ENCODE measurements at regions not wholly inside any gene's neighbourhood (a gene's known extent, or its start where the extent isn't known, plus 50 kb on each side); places are given as distances from the start of the nearest gene placed in this dataset.
"Not testable (repeated sequence)": the region's sequence is repeated elsewhere in the genome, so short reads cannot be mapped to it uniquely, and the experiment has no call there.

DNA sequence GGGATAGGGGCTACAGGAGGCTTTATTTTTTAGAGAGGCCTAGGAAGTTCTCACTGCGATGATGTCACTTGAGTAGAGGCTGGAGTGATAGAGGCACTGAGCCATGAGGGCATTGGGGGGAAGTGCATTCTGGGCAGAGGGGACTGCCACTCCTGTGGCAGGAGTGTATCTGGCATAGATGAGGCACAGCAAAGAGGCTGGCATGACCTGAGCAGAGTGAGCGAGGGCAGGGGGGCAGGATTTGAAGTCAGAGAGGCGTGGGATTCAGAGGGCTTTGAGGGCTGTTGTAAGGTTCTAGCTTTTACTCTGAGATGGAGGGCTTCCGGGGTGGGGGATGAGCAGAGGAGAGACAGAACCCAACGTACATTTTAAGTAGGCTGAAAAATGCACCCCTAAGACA lies 91.9 kb upstream of the SH3PXD2B start:
- DNase-seq, result no peak

DNA sequence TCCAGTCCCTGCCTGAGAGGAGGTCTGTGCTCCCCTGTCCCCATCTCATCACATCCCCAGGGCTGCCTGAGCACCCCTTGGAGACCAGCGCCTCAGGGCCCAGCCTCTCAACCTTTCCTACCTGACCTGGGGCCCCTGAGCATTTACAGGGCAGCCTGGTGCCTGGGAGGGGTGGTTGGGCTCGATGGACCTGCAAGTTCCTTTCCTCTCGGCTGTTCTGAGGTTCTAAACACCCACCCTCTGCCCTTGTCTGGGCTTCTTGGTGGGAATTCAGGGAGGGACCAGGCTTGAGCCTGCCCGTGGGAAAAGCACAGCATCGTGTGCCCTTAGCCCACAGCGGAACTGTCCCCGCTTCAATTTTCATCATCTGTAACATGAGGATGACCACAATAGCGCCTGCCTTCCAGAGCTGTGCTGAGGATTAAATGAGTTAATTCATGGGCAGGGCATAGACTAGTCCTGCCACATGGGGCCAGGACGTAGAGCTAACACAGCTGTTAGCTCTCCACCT lies 91.0 kb upstream of the SH3PXD2B start:
- no peak for DNase-seq

DNA sequence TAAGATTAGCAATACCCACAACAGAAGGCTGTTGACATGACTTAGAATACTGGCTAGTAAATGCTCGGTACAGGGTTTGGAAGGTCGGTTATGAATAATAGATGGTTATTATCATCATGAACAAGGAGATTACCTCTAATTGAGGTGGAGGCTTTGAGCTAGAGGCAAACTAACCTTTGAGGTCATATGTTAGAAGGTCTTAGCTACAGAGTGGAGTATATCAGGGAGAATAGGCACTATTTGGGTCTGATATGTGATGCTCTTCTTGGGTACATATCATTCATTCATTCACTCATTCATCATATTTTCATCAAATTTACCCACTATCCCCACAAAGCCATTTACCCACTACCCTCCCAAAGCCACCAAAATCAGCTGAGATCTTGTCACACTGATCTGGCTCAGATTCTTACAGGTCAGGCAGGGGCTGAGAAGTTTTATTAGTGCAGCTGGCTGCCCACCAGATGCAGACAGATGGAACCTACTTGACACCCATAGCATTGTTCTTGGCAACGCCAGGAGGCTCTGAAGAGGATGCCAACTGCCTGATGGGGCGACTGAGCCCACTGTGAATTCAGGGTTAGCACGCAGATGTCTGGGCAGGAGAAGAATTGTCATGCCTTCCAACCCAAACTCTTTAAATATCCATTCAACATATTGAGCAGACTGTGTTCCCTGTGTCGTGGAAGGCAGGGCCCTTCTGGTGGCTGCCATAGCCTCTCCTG lies 90.2 kb upstream of the SH3PXD2B start:
- no peak for DNase-seq

DNA sequence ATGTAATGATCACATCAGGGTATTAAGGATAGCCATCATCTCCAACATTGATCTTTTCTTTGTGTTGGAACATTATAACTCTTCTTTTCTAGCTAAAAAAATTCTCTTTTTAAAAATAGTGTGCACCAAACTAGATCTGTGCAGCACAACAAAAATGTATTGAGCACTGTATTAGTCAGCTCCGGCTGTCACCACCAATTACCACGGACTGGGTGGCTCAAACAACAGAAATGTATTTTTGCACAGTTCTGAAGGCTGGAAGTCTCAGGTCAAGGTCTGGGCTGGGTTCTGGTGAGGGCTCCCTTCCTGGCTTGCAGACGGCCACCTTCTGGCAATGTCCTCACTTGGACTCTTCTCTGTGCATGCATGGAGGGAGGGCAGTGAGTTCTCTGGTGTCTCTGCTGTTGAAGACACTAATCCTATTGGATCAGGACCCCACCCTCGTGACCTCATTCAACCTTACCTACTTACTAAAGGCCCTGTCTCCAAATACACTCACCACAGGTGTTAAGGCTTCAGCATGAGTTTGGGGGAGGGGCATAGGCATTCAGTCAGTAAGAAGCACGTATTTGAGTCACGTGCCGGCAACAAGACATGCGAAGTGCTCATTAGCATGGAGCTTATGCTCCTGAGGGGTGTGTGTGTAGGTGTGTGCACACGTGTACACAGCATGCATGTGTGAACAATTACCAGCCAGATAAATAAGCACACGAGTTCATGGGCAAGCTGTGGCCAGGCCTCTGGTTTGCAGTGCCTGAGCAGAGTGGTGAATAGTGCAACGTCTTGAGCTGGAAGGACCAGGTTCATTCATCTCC lies 89.4 kb upstream of the SH3PXD2B start:
- DNase-seq, result no peak

DNA sequence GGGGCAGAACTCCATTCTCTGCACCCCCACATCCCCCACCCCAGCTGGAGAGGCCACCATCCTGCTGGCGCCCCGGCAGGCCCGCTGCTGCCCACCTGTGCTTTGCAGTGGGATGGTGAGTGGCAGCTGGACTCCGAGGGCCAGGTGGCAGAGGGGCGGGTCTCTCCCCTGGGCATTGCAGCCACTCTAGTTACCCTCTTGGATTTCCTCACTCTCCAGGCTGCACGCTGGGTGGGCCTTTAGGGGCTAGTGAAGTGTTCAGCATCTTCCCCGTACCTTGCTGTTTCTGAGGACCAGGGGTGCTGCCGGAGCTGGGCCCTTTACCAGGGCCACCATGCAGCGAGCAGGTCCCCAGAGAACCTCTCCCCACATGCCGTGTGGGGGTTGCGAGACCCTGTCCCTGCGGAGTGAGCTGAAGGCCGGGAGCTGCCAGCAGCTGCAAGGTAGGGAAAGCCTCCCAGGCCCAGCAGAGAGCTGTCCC lies 88.4 kb upstream of the SH3PXD2B start:
- DNase-seq, result no peak

DNA sequence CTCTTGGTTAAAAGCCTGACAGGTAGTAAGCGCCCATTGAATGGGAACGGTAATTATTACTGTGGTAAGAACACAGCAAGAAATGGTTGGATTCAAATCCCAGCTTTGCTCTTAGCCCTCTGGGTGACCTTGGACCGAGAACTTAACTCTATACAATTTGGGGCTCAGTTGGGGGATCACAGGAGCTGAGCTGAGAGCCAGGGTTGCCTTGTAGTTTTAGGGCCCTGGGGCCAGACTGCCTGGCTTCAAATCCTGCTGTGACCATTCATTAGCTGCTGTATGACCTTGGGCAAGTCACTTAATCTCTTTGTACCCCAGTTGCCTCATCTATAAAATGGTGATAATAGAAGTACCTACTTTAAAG lies 87.4 kb upstream of the SH3PXD2B start:
- DNase-seq, result no peak

DNA sequence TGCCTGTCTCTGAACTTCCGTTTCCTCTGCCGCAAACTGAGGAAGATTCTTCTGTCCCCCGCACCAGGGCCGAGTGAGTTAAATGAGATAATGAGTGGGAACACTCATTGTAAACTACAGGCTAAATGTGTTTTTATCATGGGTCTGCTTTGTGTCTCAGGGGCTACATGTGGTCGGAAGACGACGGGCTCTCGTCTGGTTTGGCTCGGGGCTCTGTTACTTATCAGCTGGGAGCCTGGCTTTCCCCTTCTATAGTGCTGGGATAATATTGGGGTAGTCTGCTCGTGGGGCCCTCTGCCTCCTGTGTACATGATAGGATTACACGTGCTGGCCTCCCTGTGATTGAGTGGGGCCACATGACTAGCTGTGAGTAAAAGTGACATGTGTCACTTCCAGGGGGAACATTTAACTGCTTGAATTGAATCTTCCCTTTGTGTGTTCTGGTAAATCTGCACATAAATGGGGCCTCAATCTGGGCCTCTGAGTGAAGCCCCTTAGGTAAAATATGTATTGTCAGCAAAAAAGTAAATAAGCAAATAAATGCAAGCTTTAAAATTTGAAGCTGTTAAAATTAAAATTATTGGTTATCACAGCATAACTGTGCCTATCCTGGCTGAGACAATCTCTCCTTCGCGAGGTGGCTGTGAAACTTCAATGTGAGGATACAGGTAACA lies 86.9 kb upstream of the SH3PXD2B start:
- no peak for DNase-seq

DNA sequence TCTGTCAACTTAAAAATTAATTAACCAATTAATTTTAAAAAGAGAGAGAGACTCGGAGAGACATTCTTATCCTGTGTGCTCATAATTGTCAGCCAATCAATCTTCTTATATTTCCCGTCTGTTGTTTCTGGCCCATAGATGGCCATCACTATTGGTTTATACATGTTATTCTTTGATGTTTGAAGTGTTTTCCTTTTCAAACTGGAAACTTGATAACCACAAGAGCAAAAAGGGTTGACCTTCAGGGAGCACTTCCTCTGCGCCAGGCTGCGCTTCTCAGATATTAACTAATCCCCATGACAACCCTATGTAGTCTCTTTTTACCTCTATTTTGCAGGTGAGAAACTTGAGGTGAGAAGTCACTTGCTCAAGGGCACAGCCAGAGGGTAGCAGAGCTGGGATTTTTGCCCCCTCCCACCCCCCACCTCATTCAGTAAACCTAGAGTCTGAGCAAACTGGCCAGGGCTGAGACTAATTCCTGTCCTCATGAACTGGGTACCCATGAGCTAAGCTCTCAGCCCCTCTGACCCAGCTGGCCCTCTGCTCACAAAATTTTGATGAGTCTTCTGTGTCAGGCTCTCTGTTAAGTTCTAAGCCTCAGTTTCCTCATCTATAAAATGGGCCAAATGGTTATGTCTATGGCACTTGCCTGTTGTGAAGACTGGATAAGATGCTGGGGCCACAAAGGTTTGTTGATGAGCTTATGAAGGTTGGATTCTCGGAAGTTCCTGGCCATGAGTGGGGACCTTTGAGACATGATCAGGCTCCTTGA lies 86.0 kb upstream of the SH3PXD2B start:
- no peak for DNase-seq

DNA sequence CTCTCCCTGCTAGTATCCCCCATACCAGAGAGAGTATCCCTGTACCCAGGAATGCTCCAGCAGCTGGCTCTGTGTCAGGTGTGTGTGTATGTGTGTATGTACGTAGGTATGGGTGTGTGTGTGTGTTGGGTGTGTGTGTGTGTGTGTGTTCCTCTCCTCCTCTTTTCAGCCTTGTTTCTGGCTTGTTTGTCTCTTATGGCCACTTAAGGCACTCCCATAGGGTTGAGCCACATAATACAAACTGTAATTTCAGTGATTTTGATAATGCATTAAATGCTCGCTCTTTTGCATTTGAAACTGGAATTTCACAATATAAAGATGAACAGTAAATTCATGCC lies 80.8 kb upstream of the SH3PXD2B start:
- DNase-seq, result no peak

DNA sequence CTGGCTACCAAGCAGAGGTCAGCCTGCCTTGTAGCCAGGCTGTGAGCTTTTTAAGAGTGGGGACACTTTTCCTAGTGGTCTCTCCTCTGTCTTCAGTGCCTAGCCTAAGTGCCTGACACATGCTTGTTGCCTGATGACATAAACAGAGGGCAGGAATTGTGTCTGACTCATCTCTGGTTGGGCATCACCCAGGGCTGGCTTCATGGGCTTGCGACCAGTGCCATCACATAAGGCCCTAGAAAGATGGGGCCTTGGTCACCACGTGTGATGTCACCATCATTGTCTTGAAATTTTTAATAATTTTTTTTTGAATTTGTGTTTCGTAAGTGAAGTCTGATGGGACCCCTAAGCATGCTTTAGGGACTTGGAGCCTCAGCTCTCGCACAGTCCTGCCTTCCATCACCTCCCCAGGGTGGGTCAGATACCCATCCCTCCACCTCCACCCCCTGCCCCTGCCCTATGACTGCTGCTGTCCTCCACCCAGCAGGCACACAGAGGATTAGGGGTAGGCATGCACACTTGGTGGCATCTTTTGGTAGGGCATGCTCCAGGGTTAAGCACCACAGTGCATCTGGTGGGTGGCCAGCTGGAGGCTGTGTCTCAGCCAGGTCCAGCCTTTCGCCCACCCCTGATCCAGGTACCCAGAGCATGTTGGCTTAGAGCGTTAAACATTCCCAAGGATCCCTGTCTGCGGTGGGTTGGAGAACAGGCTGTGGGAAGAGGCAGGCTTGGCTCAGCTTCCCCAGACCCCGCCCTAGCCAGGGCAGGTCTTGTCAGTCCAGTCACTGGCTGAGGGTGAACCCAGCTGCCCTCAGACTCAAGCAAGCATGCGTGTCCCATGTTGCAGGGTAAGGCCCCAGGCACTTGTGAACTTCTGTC lies 80.1 kb upstream of the SH3PXD2B start:
- no peak for DNase-seq

DNA sequence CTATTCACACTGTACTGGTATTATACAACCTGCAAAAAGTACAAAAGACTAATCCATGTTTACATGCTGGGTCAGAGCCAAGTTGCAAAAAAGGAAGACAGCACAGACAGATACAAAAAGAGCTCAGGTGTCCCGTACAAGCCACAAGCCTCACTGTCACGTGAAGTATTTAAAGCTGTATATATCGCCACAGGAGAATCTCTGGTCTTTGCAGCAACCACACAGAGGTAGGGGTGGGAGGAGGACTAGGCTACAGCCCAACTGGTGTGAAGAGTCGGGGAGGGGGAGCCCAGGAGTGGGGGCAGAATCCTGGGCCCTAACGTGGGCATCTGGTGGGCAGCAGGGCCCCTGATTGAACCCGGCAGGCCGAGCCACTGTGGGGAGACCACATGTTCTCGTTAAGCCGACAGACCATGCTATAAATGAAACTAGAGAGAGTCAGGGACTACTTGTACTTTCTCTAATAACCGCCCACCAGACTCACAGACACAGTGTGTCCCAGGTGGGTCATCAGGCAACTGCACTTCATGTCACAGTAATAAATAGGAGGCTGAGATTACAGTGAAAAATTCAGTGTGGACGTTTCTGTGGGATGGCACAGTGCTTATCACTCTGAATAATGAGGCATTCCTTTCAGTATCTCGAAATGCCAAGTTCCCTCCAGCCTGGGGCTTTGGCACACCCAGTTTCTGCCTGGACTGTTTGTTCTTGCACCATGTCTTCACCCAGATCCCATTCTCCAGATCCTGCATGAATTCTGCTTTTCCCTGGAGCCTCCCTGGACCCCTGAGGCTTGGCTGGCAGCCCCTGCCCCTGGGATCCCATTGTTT lies 79.3 kb upstream of the SH3PXD2B start:
- no peak for DNase-seq

DNA sequence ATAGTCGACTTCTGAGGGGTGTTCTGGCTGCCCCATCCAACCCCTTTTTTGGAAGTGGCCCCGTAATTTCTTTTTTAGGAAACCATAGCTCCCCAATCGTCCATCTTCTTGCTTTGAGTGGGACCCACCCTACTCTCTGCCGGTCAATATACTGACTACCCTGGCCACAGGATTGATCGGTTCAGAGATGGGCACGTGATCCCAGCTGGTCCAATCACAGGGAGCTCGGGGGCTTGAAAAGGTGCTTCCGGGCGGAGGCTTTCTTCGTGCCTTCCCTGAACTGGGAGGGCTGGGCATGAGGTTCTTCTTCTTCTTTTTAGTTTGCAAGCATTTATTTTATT lies 78.7 kb upstream of the SH3PXD2B start:
- DNase-seq, result no peak

DNA sequence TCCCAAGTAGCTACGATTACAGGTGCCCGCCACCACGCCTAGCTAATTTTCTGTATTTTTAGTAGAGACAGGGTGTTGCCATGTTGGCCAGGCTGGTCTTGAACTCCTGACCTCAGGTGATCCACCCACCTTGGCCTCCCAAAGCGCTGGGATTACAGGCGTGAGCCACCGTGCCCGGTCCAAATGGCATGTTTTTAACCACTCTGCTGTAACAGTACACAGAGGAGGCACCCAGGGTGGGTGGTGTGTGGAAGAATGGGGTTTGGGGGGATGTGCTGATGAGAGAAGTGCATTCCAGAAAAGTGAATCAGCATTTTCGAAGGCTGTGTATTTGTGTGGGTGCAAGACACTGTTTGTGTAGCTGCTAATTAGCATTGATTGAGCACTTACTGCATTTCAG lies 78.1 kb upstream of the SH3PXD2B start:
- not testable (repeated sequence) for DNase-seq

DNA sequence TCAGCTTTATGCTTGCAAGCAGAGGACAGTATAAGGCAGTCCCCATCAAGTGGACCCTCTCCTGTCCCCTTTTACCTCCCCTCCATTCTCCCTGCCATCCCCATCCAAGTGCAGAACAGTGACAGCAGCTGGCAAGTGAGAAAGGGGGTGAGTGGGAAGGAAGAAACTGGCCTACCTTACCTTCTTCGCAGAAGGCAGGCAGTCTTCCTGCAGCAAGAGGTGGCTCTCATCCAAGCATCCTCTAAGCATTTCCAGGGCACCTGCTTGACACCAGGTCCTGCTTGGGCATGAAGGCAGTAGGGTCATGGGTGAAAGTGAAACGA lies 77.3 kb upstream of the SH3PXD2B start:
- DNase-seq, result no peak

DNA sequence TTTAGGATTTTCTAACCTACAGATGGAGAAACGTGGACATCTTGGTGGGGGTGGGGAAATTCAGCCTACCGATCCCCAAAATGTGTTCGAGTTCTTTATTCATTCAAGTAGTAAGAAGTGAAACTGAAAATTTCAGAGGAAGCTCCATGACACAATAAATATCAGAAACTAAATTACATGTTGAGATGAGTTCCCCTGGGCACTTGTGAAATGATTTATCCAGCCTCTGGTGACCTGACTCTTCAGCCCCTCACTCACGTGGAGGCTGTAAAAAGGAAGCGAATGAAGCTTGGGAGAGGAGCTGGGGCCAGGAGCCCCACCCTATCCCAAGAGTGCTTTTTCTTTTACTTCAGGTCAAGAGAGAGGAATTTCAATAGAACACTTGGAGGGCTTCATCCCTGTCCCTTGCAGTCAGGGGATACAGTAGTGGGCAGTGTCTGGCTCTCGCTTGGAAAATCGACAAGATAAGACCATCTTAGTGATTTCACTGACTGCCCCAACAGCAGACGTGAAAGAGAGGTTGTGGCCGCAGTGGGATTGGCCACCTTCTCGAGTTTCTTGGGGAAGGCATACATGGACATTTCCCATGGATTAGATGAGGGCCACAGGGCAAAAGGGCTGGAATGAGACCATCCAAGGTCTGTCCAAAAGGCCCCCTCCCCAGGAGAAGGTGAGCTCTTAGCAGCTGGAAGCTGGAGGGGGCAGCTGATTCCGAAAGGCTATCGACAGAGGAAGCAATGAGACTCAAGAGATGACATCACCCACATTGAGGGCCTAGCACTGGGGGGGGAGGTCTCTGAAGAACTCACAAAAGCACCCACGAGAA lies 76.8 kb upstream of the SH3PXD2B start:
- no peak for DNase-seq

DNA sequence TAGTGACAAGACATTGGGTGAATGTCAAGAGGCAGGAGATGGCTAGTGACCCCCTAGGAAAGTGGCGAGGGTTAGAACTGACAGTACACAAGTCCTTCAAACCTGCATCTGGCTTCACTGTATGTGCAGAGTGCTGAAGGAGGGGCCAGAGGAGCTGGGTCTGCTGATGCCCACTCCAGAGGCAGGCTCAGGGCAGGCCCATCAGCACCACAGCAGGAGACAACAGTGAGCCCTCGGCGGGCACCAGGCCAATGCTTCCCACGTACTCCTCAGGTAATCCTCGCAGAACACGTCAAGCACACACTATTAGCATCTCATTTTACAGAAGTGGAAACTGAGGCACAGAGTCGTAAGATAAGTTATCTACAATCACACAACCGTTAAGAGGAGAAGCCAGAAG lies 76.1 kb upstream of the SH3PXD2B start:
- DNase-seq, result no peak

DNA sequence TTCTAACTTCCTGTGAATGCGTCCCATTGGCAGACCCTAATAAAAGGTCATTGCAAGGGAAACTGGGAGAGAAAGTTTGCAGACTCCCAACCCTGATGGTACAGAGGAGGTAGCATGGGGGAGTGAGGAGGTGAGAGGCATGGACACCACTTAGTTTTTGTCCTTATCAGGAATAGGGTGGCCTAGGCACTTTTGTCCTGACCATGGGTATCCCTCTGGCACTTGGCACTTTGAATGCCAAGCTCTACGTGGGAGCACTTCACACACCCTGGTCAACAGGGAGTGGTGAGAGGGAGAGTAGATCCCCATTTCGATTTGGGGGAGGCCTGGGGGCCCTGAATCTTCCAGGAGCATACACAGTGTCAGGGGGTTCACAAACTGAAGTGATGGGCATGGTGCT lies 75.6 kb upstream of the SH3PXD2B start:
- DNase-seq, result no peak

DNA sequence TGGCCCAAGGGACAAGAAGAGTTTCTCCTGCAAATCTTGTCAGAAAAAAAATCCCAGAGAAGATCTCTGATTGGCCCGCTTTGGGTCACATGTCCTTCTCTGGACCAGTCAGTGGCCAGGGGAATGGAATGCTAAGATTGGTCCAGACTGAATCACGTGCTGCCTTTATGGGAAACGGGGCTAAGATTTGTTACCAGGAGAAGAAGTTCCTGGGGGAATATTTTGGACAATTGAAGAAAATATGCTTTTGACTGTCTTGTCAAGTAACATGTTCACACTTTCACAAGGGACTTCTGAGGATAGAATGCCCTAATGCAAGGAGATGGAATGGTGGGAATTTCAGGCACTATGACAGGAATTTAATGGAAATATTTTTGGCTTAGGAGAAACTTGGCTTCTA lies 74.1 kb upstream of the SH3PXD2B start:
- DNase-seq, result no peak

DNA sequence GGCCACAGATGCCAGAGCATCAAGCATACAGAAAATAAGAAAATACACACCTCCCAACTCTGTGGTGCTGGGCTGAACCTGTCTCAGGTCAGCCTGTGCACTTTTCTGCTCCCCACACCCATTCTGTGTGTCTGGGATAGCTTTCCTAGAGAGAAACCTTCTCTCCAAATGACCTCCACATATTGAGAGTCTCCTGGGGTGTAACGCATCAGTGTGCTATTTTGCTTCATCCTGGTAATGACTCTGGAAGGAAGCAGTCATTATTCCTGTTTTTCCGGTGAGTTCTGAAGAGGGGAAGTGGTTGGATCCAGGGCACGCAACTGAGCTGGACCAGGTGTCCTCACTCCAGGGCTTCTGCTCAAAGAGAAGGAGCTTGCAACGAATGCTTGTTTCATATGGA lies 73.2 kb upstream of the SH3PXD2B start:
- DNase-seq, result no peak

DNA sequence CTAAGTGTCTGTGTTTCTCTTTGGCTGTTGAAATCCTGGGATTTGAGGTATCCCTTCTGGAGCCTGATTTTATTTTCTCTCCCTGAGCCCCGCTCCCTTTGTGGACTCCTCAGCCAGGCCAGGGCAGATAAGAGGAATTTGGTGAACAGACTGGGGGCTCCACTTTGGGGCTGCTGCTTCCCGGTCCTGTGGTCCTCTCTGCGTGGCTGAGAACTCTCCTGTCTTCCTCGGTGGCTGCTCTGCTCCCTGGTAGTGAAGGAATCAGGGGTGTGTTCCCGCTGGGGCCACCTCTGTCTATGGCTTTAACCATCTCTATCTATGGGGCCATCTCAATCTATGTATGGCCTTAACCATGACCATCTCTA lies 71.7 kb upstream of the SH3PXD2B start:
- DNase-seq, result no peak
